ENCODE measurements at regions not wholly inside any gene's neighbourhood (a gene's known extent, or its start where the extent isn't known, plus 50 kb on each side); places are given as distances from the start of the nearest gene placed in this dataset.

GRCh38 chr5:23084815-23085214 lies 231.7 kb upstream of the CDH12 start:
- TF ChIP-seq CTCF (IDR thresholded peaks at IDR 0.05) = no peak
- TF ChIP-seq REST (IDR thresholded peaks at IDR 0.05; ENCODE audit: insufficient read depth in 1 of 2, low read depth in 2 of 2, low read length in 1 of 2) = no peak
